HUES64 (cell line): ENCODE measurements at regions not wholly inside any gene's neighbourhood (a gene's known extent, or its start where the extent isn't known, plus 50 kb on each side); places are given as distances from the start of the nearest gene placed in this dataset.

Source experiments
- H3K27ac ChIP-seq: 2 replicates; pipeline ENCODE4 v1.7.0; 2013; ENCODE audit warnings: low read depth, low read length, inconsistent platforms
- H3K27me3 ChIP-seq: 2 replicates; pipeline ENCODE4 v1.6.1; 2013; ENCODE audit warnings: mild to moderate bottlenecking, low read length; ENCODE audit not compliant: insufficient read depth
- H3K36me3 ChIP-seq: 2 replicates; pipeline ENCODE4 v1.6.1; 2013; ENCODE audit warnings: mild to moderate bottlenecking, low read length; ENCODE audit not compliant: insufficient read depth
- H3K4me1 ChIP-seq: 2 replicates; pipeline ENCODE4 v1.6.1; 2013; ENCODE audit warnings: mild to moderate bottlenecking, low read length, moderate library complexity; ENCODE audit not compliant: insufficient read depth
- H3K4me3 ChIP-seq: 2 replicates; pipeline ENCODE4 v1.5.1; 2013; ENCODE audit warnings: mild to moderate bottlenecking, low read length, moderate library complexity
- H3K9ac ChIP-seq: 2 replicates; pipeline ENCODE4 v1.6.1; 2013; ENCODE audit warnings: mild to moderate bottlenecking, low read depth, low read length
- H3K9me3 ChIP-seq: 2 replicates; pipeline ENCODE4 v1.6.1; 2013; ENCODE audit warnings: low read depth, low read length; ENCODE audit not compliant: insufficient read depth
- WGBS: fragments of 150-250, 120-280 bp; methylation state at CpG from one replicate; pipeline ENCODE4 v1.1.7; 2013; ENCODE audit warnings: missing lambda C conversion rate; 5-methylcytosine and 5-hydroxymethylcytosine counted together

DNA sequence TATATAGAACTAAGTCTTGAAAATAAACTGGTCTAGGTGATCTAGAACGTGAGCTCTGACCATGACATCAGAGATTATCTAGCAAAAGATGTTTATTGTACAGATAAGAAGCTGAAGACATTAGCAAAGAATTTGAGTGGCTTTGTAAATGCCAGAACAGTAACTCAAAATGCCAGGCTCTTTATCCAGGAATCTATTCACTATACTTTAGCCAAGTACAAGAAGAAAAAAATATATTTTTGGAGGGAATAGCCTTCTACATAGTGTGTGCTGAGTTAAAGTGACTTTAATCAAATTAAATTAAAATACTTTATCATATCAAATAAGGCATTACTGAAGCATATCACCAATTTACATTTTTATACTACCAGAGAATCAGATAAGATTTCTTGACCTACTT, 132.6 kb upstream of the ITGA1 start:
- 69% methylated on average over 1 of the region's 1 CpG for WGBS
- no peak overlapping the region for H3K9ac ChIP-seq
- no peaks in the 10 kb centered on the region for H3K4me1 ChIP-seq
- no peak overlapping the region for H3K4me3 ChIP-seq
- H3K27me3 ChIP-seq: no peaks in the 10 kb centered on the region
- H3K27ac ChIP-seq: no peak overlapping the region
- no peaks in the 10 kb centered on the region for H3K36me3 ChIP-seq
- no peaks in the 10 kb centered on the region for H3K9me3 ChIP-seq

DNA sequence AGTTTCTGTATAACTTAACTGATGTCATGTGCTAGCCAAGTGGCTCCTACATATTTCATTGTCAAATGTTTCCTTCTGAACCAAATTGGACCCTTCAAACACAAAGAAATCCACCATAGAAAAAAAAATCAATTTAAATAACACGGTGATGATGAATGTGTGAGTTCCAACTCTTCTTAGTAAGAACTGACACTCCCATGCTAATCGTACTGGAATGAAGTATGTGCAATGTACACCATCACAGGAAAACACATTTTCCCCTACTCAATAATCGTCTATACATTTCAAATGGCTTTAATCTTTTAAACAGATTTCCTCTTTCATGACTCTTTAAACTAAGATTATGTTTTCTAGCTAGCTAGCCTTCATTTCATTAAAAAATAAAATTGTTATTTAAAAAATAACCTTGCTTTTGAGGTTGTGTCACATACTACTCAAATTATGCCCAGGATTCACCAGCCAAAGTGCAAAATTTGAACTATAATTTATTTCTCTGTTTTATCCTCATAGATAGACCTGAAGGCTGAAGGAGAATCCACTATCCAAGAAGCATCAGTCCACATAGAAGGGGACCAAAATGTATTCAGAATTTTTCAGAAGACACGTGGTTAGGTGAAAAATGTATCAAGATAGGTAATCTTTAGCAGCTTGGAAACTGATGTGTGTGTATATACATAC, 131.0 kb upstream of the ITGA1 start:
- Histone ChIP-seq H3K9ac (no peak overlapping the region), H3K4me3 (peak overlapping the region; percentile 28), H3K4me1 (no peaks in the 10 kb centered on the region), H3K9me3 (no peaks in the 10 kb centered on the region), H3K27ac (no peak overlapping the region), H3K27me3 (no peaks in the 10 kb centered on the region), H3K36me3 (no peaks in the 10 kb centered on the region)
- 93% methylated on average over 3 of the region's 4 CpGs for WGBS

DNA sequence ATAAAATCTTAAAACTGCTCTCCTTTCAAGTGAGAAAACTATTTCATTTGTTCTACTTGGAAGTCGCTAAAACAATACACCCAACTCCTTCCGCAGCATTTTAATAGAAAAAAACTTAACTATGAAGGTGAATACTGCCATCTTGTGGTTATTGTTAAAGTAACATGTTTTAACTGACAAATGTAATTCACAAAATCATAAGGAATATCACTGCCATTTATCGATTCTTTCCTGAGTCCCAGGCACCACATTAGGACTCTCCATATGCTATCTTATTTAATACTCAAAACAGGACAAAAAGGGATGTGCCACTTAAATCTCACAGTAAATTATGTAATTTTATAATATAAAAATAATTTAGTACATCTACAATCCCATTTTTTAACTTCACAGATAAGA, 130.5 kb upstream of the ITGA1 start:
- no peaks in the 10 kb centered on the region for H3K4me1 ChIP-seq
- no peaks in the 10 kb centered on the region for H3K27me3 ChIP-seq
- 61% methylated on average over 1 of the region's 3 CpGs for WGBS
- no peak overlapping the region for H3K9ac ChIP-seq
- H3K36me3 ChIP-seq: no peaks in the 10 kb centered on the region
- H3K27ac ChIP-seq: no peak overlapping the region
- no peaks in the 10 kb centered on the region for H3K9me3 ChIP-seq
- H3K4me3 ChIP-seq: peak overlapping the region; percentile 28

DNA sequence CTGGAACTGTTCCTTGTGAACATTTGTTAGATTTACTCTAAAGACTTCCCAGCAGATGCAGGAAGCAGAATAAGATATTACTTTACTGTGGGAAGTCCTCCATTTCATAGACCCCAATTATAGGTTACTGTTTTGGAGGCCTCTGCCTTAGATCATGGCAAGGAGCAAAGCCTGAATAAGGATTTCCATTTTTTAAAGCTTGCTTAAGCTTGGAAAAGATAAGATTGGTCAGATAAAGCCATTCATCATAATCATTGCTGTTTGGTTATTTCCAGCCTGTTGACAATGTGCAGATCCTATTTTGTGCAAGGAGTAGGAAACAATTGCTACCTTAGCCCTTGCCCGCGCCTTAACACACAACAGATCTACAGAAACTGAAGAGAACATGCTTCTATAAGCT, 129.5 kb upstream of the ITGA1 start:
- H3K9me3 ChIP-seq: no peaks in the 10 kb centered on the region
- no peaks in the 10 kb centered on the region for H3K36me3 ChIP-seq
- H3K9ac ChIP-seq: no peak overlapping the region
- WGBS: 100% methylated on average over 2 of the region's 2 CpGs
- H3K27ac ChIP-seq: no peak overlapping the region
- H3K4me1 ChIP-seq: no peaks in the 10 kb centered on the region
- H3K27me3 ChIP-seq: no peaks in the 10 kb centered on the region
- no peak overlapping the region for H3K4me3 ChIP-seq

DNA sequence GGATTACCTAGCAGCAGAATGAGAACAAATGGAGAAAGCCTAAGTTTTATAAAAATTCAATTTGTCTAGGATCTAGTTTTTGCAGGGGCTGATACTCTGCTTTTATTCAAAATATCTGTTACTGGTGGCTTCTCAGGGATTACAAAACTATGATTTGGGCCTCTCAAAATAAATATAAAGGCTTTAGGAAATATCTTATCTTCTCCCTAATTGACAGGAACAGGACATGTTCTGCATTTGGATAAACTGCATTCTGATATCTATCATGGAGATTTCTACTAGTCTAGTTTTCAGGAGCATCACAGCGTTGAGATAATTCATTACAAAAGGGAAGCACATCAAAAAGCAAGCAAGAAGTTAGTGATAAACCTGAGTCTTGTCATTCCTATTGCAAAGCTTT, 127.1 kb upstream of the ITGA1 start:
- 91% methylated on average over 1 of the region's 1 CpG for WGBS
- Histone ChIP-seq H3K4me1 (no peaks in the 10 kb centered on the region), H3K27ac (no peak overlapping the region), H3K9ac (no peak overlapping the region), H3K9me3 (no peaks in the 10 kb centered on the region), H3K4me3 (no peak overlapping the region), H3K36me3 (no peaks in the 10 kb centered on the region), H3K27me3 (no peaks in the 10 kb centered on the region)

DNA sequence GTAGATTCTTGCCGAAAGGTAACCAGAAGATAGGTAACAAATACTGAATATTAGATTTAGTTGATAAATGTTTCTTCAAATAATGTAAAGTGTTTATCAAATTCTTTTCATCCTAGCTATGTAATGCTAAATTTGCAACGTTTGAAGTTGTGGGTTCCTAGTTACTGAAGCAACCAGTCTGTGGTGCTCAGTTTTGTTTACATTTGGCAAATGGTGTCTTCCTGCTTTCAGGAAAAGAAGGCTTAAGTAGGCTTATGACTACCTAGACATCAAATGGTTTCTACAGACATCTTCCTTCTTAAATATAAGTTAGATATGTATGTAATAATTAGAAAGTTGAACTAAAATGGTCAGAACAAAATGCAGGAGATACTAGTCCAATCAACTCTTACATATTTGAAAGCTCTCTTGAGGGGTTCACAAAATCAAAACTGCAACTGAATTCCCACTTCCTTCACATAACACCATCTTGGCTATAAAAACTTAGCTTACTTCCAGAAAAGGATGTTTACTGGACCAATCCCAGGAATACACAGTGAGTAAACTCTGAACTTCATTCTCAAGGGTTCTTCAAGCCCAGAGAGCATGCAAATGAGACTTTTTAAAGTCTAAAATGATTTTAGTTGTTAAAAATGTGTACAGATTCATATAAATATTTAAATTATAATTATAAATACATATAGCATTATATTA, 125.7 kb upstream of the ITGA1 start:
- 78% methylated on average over 2 of the region's 2 CpGs for WGBS
- no peaks in the 10 kb centered on the region for H3K27me3 ChIP-seq
- H3K9ac ChIP-seq: no peak overlapping the region
- no peak overlapping the region for H3K4me3 ChIP-seq
- no peaks in the 10 kb centered on the region for H3K36me3 ChIP-seq
- H3K9me3 ChIP-seq: no peaks in the 10 kb centered on the region
- H3K27ac ChIP-seq: no peak overlapping the region
- no peaks in the 10 kb centered on the region for H3K4me1 ChIP-seq

DNA sequence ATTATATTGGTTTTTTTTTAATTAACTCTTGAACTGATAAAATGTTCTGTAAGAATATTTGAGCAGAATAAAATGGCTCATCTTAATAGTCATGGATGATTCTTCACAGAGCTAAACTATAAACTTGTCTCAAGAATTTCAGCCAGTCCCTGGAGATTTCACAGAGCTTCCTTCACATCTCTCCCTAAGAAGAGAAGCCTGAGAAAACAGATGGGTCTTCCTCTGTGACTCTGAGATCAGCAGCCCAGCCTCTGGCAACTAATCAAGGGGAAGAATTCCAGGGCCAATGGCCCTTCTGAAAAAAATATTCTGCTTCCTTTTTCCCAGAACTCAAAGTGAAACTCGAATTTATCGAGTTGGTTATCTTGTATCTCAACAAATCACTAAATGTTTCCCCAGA, 122.2 kb upstream of the ITGA1 start:
- H3K27me3 ChIP-seq: no peaks in the 10 kb centered on the region
- WGBS: 100% methylated on average over 2 of the region's 2 CpGs
- H3K4me3 ChIP-seq: no peak overlapping the region
- no peak overlapping the region for H3K9ac ChIP-seq
- H3K4me1 ChIP-seq: no peaks in the 10 kb centered on the region
- no peak overlapping the region for H3K27ac ChIP-seq
- no peaks in the 10 kb centered on the region for H3K36me3 ChIP-seq
- no peaks in the 10 kb centered on the region for H3K9me3 ChIP-seq

DNA sequence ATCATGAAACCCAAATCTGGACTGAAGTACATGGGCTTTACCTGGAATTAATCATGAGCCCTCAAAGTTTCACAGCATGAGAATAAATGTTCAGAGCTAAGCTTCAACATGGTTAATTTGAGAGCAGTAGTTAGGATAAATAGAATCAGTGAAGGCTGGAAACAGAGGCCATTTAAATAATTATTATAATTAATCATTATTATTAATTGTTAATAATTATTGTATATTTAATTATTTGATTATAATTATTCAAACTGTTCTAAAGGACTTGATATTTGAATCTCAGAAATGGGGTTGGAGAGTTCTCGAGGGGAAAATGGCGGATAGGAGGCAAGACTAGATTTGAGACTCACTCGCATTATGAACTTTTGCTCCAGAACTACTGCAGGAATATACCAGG, 119.6 kb upstream of the ITGA1 start:
- no peak overlapping the region for H3K27ac ChIP-seq
- no peak overlapping the region for H3K4me3 ChIP-seq
- no peaks in the 10 kb centered on the region for H3K27me3 ChIP-seq
- WGBS: 98% methylated on average over 3 of the region's 3 CpGs
- H3K4me1 ChIP-seq: no peaks in the 10 kb centered on the region
- H3K9me3 ChIP-seq: no peaks in the 10 kb centered on the region
- H3K9ac ChIP-seq: no peak overlapping the region
- H3K36me3 ChIP-seq: no peaks in the 10 kb centered on the region

DNA sequence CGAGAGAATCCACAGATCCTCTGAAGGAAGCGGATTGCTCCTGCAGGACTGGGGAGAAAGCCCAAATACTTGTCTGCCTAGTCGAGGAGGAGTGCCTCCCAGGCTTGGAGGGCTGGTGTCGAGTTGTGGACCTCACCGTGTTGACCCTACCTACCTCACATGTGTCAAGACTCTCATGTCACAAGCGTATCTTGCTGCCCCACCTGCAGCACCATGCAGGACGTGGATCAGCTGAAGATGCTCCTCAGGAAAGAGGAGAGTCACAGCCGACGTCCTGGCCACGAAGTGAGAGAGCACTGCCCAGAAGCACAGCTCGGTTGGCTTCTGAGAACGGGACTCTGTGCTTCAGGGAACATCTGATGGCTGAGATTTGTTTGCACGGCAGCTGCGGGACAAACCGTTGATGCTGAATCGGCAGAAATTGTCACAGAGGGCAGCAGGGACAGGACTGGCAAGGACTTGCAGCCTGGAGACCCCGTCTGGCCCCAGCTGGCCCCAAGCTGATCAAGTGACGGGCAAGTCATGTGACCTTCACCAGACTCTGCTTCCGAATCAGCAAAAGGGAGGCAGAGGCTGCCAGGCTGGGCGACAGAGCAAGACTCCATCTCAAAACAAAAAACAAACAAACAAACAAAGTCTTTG, 119.1 kb upstream of the ITGA1 start:
- H3K27me3 ChIP-seq: no peaks in the 10 kb centered on the region
- no peak overlapping the region for H3K27ac ChIP-seq
- H3K4me3 ChIP-seq: no peak overlapping the region
- WGBS: 92% methylated on average over 20 of the region's 20 CpGs
- no peaks in the 10 kb centered on the region for H3K4me1 ChIP-seq
- no peaks in the 10 kb centered on the region for H3K36me3 ChIP-seq
- H3K9me3 ChIP-seq: no peaks in the 10 kb centered on the region
- H3K9ac ChIP-seq: no peak overlapping the region

DNA sequence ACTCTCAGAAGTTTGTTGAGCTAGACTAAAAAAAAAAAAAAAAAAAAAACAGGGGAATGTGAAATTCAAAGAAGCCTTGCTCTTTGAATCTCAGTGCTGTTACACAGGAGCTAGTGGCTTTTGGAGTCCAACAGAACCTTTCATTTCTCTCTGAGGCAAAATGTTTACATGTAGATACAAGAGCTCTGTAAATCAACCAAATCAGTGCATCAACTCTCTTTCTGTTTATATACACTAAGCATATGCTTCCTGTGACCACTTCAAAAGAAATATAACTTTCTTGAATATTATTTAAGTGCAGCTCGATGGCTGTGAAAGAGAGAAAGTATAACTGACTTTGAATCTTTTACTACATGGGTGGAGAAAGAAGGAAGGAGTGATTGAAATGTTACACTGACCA, 115.3 kb upstream of the ITGA1 start:
- no peaks in the 10 kb centered on the region for H3K4me1 ChIP-seq
- H3K4me3 ChIP-seq: no peak overlapping the region
- no peaks in the 10 kb centered on the region for H3K27me3 ChIP-seq
- no peaks in the 10 kb centered on the region for H3K9me3 ChIP-seq
- no peak overlapping the region for H3K9ac ChIP-seq
- WGBS: 93% methylated on average over 1 of the region's 1 CpG
- H3K36me3 ChIP-seq: no peaks in the 10 kb centered on the region
- H3K27ac ChIP-seq: no peak overlapping the region

DNA sequence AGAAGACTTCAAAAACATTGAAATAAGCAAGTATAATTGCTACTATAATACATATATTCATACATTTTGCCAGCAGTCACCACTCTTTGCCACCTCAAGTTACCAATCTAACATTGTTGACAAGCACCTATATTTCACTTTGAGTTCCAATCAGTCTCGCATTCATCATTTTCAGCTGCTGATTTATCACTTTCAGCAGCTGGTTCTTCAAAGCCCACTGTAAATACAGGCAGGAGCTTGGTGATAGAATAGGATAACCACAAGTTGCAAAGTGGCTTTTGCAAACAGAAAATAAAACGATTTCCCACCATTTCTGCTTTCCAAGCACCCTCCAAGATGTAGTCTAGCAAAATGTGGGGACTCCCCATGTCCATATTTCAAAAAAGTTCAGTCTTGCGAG, 114.2 kb upstream of the ITGA1 start:
- no peaks in the 10 kb centered on the region for H3K27me3 ChIP-seq
- no peak overlapping the region for H3K4me3 ChIP-seq
- H3K4me1 ChIP-seq: no peaks in the 10 kb centered on the region
- 91% methylated on average over 3 of the region's 3 CpGs for WGBS
- H3K27ac ChIP-seq: no peak overlapping the region
- H3K36me3 ChIP-seq: no peaks in the 10 kb centered on the region
- H3K9ac ChIP-seq: no peak overlapping the region
- H3K9me3 ChIP-seq: no peaks in the 10 kb centered on the region
